ENCODE measurements at regions not wholly inside any gene's neighbourhood (a gene's known extent, or its start where the extent isn't known, plus 50 kb on each side); places are given as distances from the start of the nearest gene placed in this dataset.
A peak's percentile ranks its signal among the peaks of the same experiment; 100 is the strongest.
"Not testable (repeated sequence)": the region's sequence is repeated elsewhere in the genome, so short reads cannot be mapped to it uniquely, and the experiment has no call there.

GRCh38 chr4:174069848-174070330 lies 213.6 kb downstream of the FBXO8 start:
- no peak for DNase-seq (ENCODE audit: low spot score)

- no peak for DNase-seq (ENCODE audit: low spot score)
These were observed 216.8 kb downstream of the FBXO8 start for GRCh38 chr4:174066611-174067205.

- DNase-seq (ENCODE audit: low spot score), result no peak
These were observed 220.6 kb downstream of the FBXO8 start for GRCh38 chr4:174062831-174063230.

GRCh38 chr4:174061026-174061425 lies 222.4 kb downstream of the FBXO8 start:
- DNase-seq (ENCODE audit: low spot score), result no peak

- DNase-seq (ENCODE audit: low spot score), result peak; percentile 15
These were observed 224.6 kb downstream of the FBXO8 start for GRCh38 chr4:174058846-174059245.

- no peak for DNase-seq (ENCODE audit: low spot score)
These were observed 226.5 kb downstream of the FBXO8 start for GRCh38 chr4:174056959-174057358.

GRCh38 chr4:174055344-174055743 lies 228.1 kb downstream of the FBXO8 start:
- no peak for DNase-seq (ENCODE audit: low spot score)

GRCh38 chr4:174053895-174054294 lies 229.6 kb downstream of the FBXO8 start:
- no peak for DNase-seq (ENCODE audit: low spot score)

GRCh38 chr4:174047363-174047762 lies 236.1 kb downstream of the FBXO8 start:
- no peak for DNase-seq (ENCODE audit: low spot score)

- DNase-seq (ENCODE audit: low spot score), result not testable (repeated sequence)
These were observed 237.6 kb downstream of the FBXO8 start for GRCh38 chr4:174045829-174046228.

GRCh38 chr4:174045381-174045780 lies 238.1 kb downstream of the FBXO8 start:
- DNase-seq (ENCODE audit: low spot score), result no peak

- no peak for DNase-seq (ENCODE audit: low spot score)
These were observed 241.8 kb downstream of the FBXO8 start for GRCh38 chr4:174041555-174042105.

GRCh38 chr4:174040287-174040686 lies 243.2 kb downstream of the FBXO8 start:
- DNase-seq (ENCODE audit: low spot score), result no peak

GRCh38 chr4:174038481-174038880 lies 245.0 kb downstream of the FBXO8 start:
- DNase-seq (ENCODE audit: low spot score), result no peak

- no peak for DNase-seq (ENCODE audit: low spot score)
These were observed 245.8 kb downstream of the FBXO8 start for GRCh38 chr4:174037631-174038030.

GRCh38 chr4:174037049-174037448 lies 246.4 kb downstream of the FBXO8 start:
- no peak for DNase-seq (ENCODE audit: low spot score)

GRCh38 chr4:174036576-174036975 lies 246.9 kb downstream of the FBXO8 start:
- DNase-seq (ENCODE audit: low spot score), result no peak

- DNase-seq (ENCODE audit: low spot score), result peak; percentile 27
These were observed 247.4 kb downstream of the FBXO8 start for GRCh38 chr4:174036111-174036510.

- DNase-seq (ENCODE audit: low spot score), result peak; percentile 20
These were observed 259.8 kb downstream of the FBXO8 start for GRCh38 chr4:174023641-174024040.

- no peak for DNase-seq (ENCODE audit: low spot score)
These were observed 265.2 kb downstream of the FBXO8 start for GRCh38 chr4:174018236-174018635.

- no peak for DNase-seq (ENCODE audit: low spot score)
These were observed 267.2 kb downstream of the FBXO8 start for GRCh38 chr4:174016251-174016650.

- no peak for DNase-seq (ENCODE audit: low spot score)
These were observed 270.6 kb downstream of the FBXO8 start for GRCh38 chr4:174012886-174013259.

GRCh38 chr4:174012135-174012885 lies 271.2 kb downstream of the FBXO8 start:
- peak; percentile 5 for DNase-seq (ENCODE audit: low spot score)

All from RKO (cell line).